ENCODE measurements at regions not wholly inside any gene's neighbourhood (a gene's known extent, or its start where the extent isn't known, plus 50 kb on each side); places are given as distances from the start of the nearest gene placed in this dataset.

DNA sequence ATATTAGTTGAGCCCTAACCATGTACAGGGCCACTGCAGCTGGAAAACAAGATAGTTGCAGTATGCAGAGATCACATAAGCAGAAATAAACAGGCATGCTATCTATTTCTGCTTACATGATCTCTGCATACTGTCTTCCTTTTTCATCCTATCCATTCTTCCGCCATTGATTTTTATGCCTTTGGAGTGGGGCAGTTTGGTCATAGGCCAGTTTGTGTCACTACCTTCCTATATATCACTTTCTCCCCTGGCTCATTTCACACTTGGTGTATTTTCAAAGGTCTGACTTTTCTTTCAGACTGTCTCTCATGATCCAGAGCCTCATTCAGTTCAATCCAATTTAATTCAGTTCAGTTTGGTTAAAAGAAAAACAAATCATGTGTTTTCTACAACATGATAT lies 829.6 kb downstream of the KCNA4 start:
- Histone ChIP-seq H3K9me3 (ENCODE audit: insufficient read depth, low read length) (no peaks in the 10 kb centered on the region), H3K4me1 (ENCODE audit: insufficient read depth, insufficient read length) (no peaks in the 10 kb centered on the region), H3K36me3 (ENCODE audit: insufficient read depth, insufficient read length, low read length) (no peaks in the 10 kb centered on the region), H3K27me3 (ENCODE audit: insufficient read depth, insufficient read length) (no peaks in the 10 kb centered on the region), H3K4me3 (ENCODE audit: insufficient read length, low read depth) (no peak overlapping the region), H3K9ac (ENCODE audit: insufficient read length, low read depth) (no peak overlapping the region)
- TF ChIP-seq ZNF274 (IDR thresholded peaks at IDR 0.05; ENCODE audit: low read depth, low read length) (no peak), YY1 (IDR thresholded peaks at IDR 0.05; ENCODE audit: insufficient read depth, insufficient read length) (no peak), SUZ12 (IDR thresholded peaks at IDR 0.05; ENCODE audit: extremely low read depth, insufficient read depth, insufficient read length) (no peak)
- no peak for DNase-seq (ENCODE audit: low read depth, low spot score)

- H3K4me3 ChIP-seq (ENCODE audit: insufficient read length, low read depth), result no peak overlapping the region
- no peaks in the 10 kb centered on the region for H3K4me1 ChIP-seq (ENCODE audit: insufficient read depth, insufficient read length)
- H3K9ac ChIP-seq (ENCODE audit: insufficient read length, low read depth), result no peak overlapping the region
- H3K9me3 ChIP-seq (ENCODE audit: insufficient read depth, low read length), result no peaks in the 10 kb centered on the region
- DNase-seq (ENCODE audit: low read depth, low spot score), result no peak
- H3K36me3 ChIP-seq (ENCODE audit: insufficient read depth, insufficient read length, low read length), result no peaks in the 10 kb centered on the region
- no peak for TF ChIP-seq ZNF274 (IDR thresholded peaks at IDR 0.05; ENCODE audit: low read depth, low read length)
- no peak for TF ChIP-seq SUZ12 (IDR thresholded peaks at IDR 0.05; ENCODE audit: extremely low read depth, insufficient read depth, insufficient read length)
- TF ChIP-seq YY1 (IDR thresholded peaks at IDR 0.05; ENCODE audit: insufficient read depth, insufficient read length), result no peak
- H3K27me3 ChIP-seq (ENCODE audit: insufficient read depth, insufficient read length), result no peaks in the 10 kb centered on the region
These were observed 831.6 kb downstream of the KCNA4 start for GRCh38 chr11:29184939-29185890.

- Histone ChIP-seq H3K9ac (ENCODE audit: insufficient read length, low read depth) (no peak overlapping the region), H3K36me3 (ENCODE audit: insufficient read depth, insufficient read length, low read length) (no peaks in the 10 kb centered on the region), H3K9me3 (ENCODE audit: insufficient read depth, low read length) (no peaks in the 10 kb centered on the region), H3K27me3 (ENCODE audit: insufficient read depth, insufficient read length) (no peaks in the 10 kb centered on the region), H3K4me3 (ENCODE audit: insufficient read length, low read depth) (no peak overlapping the region), H3K4me1 (ENCODE audit: insufficient read depth, insufficient read length) (no peaks in the 10 kb centered on the region)
- DNase-seq (ENCODE audit: low read depth, low spot score), result no peak
- no peak for TF ChIP-seq SUZ12 (IDR thresholded peaks at IDR 0.05; ENCODE audit: extremely low read depth, insufficient read depth, insufficient read length)
- no peak for TF ChIP-seq YY1 (IDR thresholded peaks at IDR 0.05; ENCODE audit: insufficient read depth, insufficient read length)
- TF ChIP-seq ZNF274 (IDR thresholded peaks at IDR 0.05; ENCODE audit: low read depth, low read length), result no peak
These were observed 833.5 kb downstream of the KCNA4 start for GRCh38 chr11:29183301-29183700.

- Histone ChIP-seq H3K4me3 (ENCODE audit: insufficient read length, low read depth) (no peak overlapping the region), H3K36me3 (ENCODE audit: insufficient read depth, insufficient read length, low read length) (no peaks in the 10 kb centered on the region), H3K9ac (ENCODE audit: insufficient read length, low read depth) (no peak overlapping the region), H3K4me1 (ENCODE audit: insufficient read depth, insufficient read length) (no peaks in the 10 kb centered on the region), H3K27me3 (ENCODE audit: insufficient read depth, insufficient read length) (no peaks in the 10 kb centered on the region), H3K9me3 (ENCODE audit: insufficient read depth, low read length) (no peaks in the 10 kb centered on the region)
- no peak for DNase-seq (ENCODE audit: low read depth, low spot score)
- no peak for TF ChIP-seq SUZ12 (IDR thresholded peaks at IDR 0.05; ENCODE audit: extremely low read depth, insufficient read depth, insufficient read length)
- no peak for TF ChIP-seq ZNF274 (IDR thresholded peaks at IDR 0.05; ENCODE audit: low read depth, low read length)
- no peak for TF ChIP-seq YY1 (IDR thresholded peaks at IDR 0.05; ENCODE audit: insufficient read depth, insufficient read length)
These were observed 843.2 kb downstream of the KCNA4 start for GRCh38 chr11:29173660-29174062.

DNA sequence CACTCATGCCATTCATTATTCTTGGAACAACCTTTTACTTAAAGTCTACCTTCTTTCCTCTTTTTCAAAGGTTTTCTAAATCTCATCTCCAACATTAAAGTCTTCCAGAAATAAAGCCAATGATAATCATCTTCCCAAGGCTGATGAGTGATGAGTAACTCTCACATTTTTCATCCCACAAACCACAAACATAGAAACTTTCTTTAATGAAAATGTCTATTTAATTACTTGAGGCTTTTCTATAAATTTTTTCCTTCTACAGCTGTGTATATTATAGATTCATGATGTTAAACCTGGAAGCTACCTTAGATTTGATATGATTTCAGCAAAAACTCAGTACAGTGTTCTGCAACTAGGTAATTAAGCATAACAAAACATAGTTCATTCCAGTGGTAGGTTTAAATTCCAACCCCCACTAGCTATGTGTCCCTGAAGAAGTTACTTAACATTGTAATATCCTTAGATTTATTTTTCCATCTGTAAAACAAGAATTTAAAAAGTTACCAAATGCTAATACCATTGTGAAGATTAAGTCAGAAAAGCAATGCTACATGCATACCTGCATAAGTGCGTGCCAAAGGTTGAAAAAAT lies 845.4 kb downstream of the KCNA4 start:
- Histone ChIP-seq H3K4me1 (ENCODE audit: insufficient read depth, insufficient read length) (no peaks in the 10 kb centered on the region), H3K9ac (ENCODE audit: insufficient read length, low read depth) (no peak overlapping the region), H3K4me3 (ENCODE audit: insufficient read length, low read depth) (no peak overlapping the region), H3K27me3 (ENCODE audit: insufficient read depth, insufficient read length) (no peaks in the 10 kb centered on the region), H3K9me3 (ENCODE audit: insufficient read depth, low read length) (no peaks in the 10 kb centered on the region), H3K36me3 (ENCODE audit: insufficient read depth, insufficient read length, low read length) (no peaks in the 10 kb centered on the region)
- DNase-seq (ENCODE audit: low read depth, low spot score), result no peak
- TF ChIP-seq YY1 (IDR thresholded peaks at IDR 0.05; ENCODE audit: insufficient read depth, insufficient read length) (no peak), SUZ12 (IDR thresholded peaks at IDR 0.05; ENCODE audit: extremely low read depth, insufficient read depth, insufficient read length) (no peak), ZNF274 (IDR thresholded peaks at IDR 0.05; ENCODE audit: low read depth, low read length) (no peak)

DNA sequence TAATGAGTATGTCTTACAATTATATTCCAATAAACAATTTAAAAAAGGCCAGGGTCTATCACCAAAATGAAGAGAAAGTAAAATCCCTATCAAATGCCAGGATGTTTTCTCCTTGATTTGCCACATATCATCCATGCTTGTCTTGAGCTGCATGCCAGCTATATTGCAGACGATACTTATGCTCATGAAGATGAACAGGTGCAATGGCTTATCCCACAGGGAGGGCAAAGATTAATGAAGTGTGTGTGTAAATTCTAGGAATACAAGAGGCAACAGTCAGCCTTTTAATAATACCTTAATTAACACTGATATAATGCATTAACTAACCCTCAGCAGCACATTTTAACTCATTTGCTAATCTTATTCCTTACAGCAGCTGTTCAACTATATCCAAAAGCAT lies 850.5 kb downstream of the KCNA4 start:
- no peaks in the 10 kb centered on the region for H3K4me1 ChIP-seq (ENCODE audit: insufficient read depth, insufficient read length)
- no peak for DNase-seq (ENCODE audit: low read depth, low spot score)
- H3K27me3 ChIP-seq (ENCODE audit: insufficient read depth, insufficient read length), result no peaks in the 10 kb centered on the region
- no peaks in the 10 kb centered on the region for H3K36me3 ChIP-seq (ENCODE audit: insufficient read depth, insufficient read length, low read length)
- H3K9ac ChIP-seq (ENCODE audit: insufficient read length, low read depth), result no peak overlapping the region
- TF ChIP-seq ZNF274 (IDR thresholded peaks at IDR 0.05; ENCODE audit: low read depth, low read length), result no peak
- no peak for TF ChIP-seq YY1 (IDR thresholded peaks at IDR 0.05; ENCODE audit: insufficient read depth, insufficient read length)
- no peak for TF ChIP-seq SUZ12 (IDR thresholded peaks at IDR 0.05; ENCODE audit: extremely low read depth, insufficient read depth, insufficient read length)
- H3K9me3 ChIP-seq (ENCODE audit: insufficient read depth, low read length), result no peaks in the 10 kb centered on the region
- H3K4me3 ChIP-seq (ENCODE audit: insufficient read length, low read depth), result no peak overlapping the region

DNA sequence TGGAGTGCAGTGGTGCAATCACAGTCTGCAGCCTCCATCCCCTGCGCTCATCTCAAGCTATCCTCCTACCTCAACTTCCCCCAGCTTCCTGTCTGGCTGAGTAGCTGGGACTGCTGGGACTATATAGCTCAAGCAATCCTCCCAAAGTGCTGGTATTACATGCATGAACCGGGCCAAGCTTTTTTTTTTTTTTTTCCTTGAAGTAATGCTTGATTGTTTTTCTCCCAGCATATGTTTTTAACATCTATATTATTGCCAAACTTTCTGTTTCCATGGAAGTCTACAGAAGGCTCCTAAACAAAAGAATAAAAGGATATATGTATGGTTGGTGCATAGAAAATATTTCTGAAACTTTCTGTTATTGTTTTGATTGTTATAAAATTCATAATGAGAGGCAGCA lies 853.6 kb downstream of the KCNA4 start:
- no peaks in the 10 kb centered on the region for H3K27me3 ChIP-seq (ENCODE audit: insufficient read depth, insufficient read length)
- H3K9ac ChIP-seq (ENCODE audit: insufficient read length, low read depth), result no peak overlapping the region
- H3K4me3 ChIP-seq (ENCODE audit: insufficient read length, low read depth), result no peak overlapping the region
- no peaks in the 10 kb centered on the region for H3K9me3 ChIP-seq (ENCODE audit: insufficient read depth, low read length)
- H3K4me1 ChIP-seq (ENCODE audit: insufficient read depth, insufficient read length), result no peaks in the 10 kb centered on the region
- H3K36me3 ChIP-seq (ENCODE audit: insufficient read depth, insufficient read length, low read length), result no peaks in the 10 kb centered on the region
- TF ChIP-seq SUZ12 (IDR thresholded peaks at IDR 0.05; ENCODE audit: extremely low read depth, insufficient read depth, insufficient read length) (no peak), ZNF274 (IDR thresholded peaks at IDR 0.05; ENCODE audit: low read depth, low read length) (no peak), YY1 (IDR thresholded peaks at IDR 0.05; ENCODE audit: insufficient read depth, insufficient read length) (no peak)
- no peak for DNase-seq (ENCODE audit: low read depth, low spot score)

Measured in NT2/D1 (cell line).